BLaER1 (cell line): ENCODE measurements at regions not wholly inside any gene's neighbourhood (a gene's known extent, or its start where the extent isn't known, plus 50 kb on each side); places are given as distances from the start of the nearest gene placed in this dataset.

Source experiments
- H3K27ac ChIP-seq: shearing (Covaris generic); formaldehyde crosslinking; 2 replicates; pipeline ENCODE4 v1.8.1; 2022
- H3K27me3 ChIP-seq: shearing (Covaris generic); formaldehyde crosslinking; 2 replicates; pipeline ENCODE4 v1.8.1; 2022
- H3K36me3 ChIP-seq: shearing (Covaris generic); formaldehyde crosslinking; 2 replicates; pipeline ENCODE4 v1.8.1; 2022
- H3K4me1 ChIP-seq: shearing (Covaris generic); formaldehyde crosslinking; 2 replicates; pipeline ENCODE4 v1.8.1; 2022
- H3K4me2 ChIP-seq: shearing (Covaris generic); formaldehyde crosslinking; 2 replicates; pipeline ENCODE4 v1.8.1; 2022
- H3K4me3 ChIP-seq: shearing (Covaris generic); formaldehyde crosslinking; 2 replicates; pipeline ENCODE4 v1.8.1; 2022
- H3K9ac ChIP-seq: shearing (Covaris generic); formaldehyde crosslinking; 2 replicates; pipeline ENCODE4 v1.8.1; 2022
- H3K9me3 ChIP-seq: shearing (Covaris generic); formaldehyde crosslinking; 2 replicates; pipeline ENCODE4 v1.8.1; 2022
- H4K20me1 ChIP-seq: shearing (Covaris generic); formaldehyde crosslinking; 2 replicates; pipeline ENCODE4 v1.8.1; 2022
- Cebpa-rat ChIP-seq: shearing (Covaris generic); IDR thresholded peaks from 2 replicates; pipeline ENCODE4 v1.8.1; 2022

DNA sequence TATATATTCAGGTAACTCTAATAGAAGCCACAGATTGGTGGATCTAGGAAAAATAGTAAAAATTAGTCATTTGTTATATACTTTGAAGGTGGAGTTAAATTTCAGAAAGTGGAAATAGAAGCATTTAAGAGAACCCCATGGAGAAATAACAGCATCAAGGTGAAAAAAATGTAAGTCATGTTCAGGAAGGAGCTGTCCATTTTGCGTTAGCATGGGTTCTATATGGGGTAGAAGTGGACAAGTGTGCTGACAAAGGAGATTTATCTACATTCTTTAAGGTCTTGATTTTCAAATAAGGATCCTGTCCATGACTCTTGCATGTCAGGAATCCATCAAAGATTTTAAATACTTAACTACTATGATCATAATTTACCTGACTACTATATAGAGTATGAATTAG is 50.2 kb upstream of the ROBO1 start:
- H4K20me1 ChIP-seq, result no peaks in the 10 kb centered on the region
- H3K9ac ChIP-seq, result no peak overlapping the region
- H3K4me3 ChIP-seq, result no peak overlapping the region
- no peak overlapping the region for H3K27ac ChIP-seq
- TF ChIP-seq Cebpa-rat, result no peak
- H3K4me2 ChIP-seq, result no peak overlapping the region
- H3K27me3 ChIP-seq, result no peaks in the 10 kb centered on the region
- peaks cover 5% of the 10 kb centered on the region for H3K4me1 ChIP-seq
- H3K9me3 ChIP-seq, result peaks cover 10% of the 10 kb centered on the region; the same call in 1 of the 2 replicates
- H3K36me3 ChIP-seq, result no peaks in the 10 kb centered on the region
